Nephron (organoid): ENCODE measurements at regions not wholly inside any gene's neighbourhood (a gene's known extent, or its start where the extent isn't known, plus 50 kb on each side); places are given as distances from the start of the nearest gene placed in this dataset.
A peak's percentile ranks its signal among the peaks of the same experiment; 100 is the strongest.

Experiments used
- H3K27ac Mint-ChIP-seq, 3 experiments: 2 replicates each; pipeline ENCODE4 v1.8.0; 2020; ENCODE audit warnings: mixed read lengths in 3 of 3, mild to moderate bottlenecking in 2 of 3, moderate library complexity in 1 of 3
- H3K27me3 Mint-ChIP-seq: 2 replicates; pipeline ENCODE4 v1.8.0; 2021; ENCODE audit warnings: low read depth, mild to moderate bottlenecking, moderate library complexity, mixed read lengths
- H3K36me3 Mint-ChIP-seq: 2 replicates; pipeline ENCODE4 v1.8.0; 2020; ENCODE audit warnings: low read depth, mixed read lengths
- H3K4me1 Mint-ChIP-seq: 2 replicates; pipeline ENCODE4 v1.8.0; 2020; ENCODE audit warnings: mixed read lengths
- H3K4me3 Mint-ChIP-seq, 3 experiments: 2 replicates each; pipeline ENCODE4 v1.8.0; 2020; ENCODE audit warnings: mild to moderate bottlenecking in 3 of 3, mixed read lengths in 3 of 3, moderate library complexity in 2 of 3
- H3K9me3 Mint-ChIP-seq: 2 replicates; pipeline ENCODE4 v1.8.0; 2020; ENCODE audit warnings: mixed read lengths
- TF ChIP-seq, protein P1 (sequence below), 3 experiments: fragments of 200-600 bp; sonication (generic); IDR thresholded peaks; one replicate each; pipeline ENCODE4 v1.5.0; 2021; ENCODE audit warnings: antibody characterized with exemption in 3 of 3; ENCODE audit not compliant: unreplicated experiment in 3 of 3

GRCh38 chrX:38473701-38474100 is 87.6 kb upstream of the TSPAN7 start:
- H3K9me3 Mint-ChIP-seq: peaks cover 15% of the 10 kb centered on the region
- TF ChIP-seq, protein P1, sequence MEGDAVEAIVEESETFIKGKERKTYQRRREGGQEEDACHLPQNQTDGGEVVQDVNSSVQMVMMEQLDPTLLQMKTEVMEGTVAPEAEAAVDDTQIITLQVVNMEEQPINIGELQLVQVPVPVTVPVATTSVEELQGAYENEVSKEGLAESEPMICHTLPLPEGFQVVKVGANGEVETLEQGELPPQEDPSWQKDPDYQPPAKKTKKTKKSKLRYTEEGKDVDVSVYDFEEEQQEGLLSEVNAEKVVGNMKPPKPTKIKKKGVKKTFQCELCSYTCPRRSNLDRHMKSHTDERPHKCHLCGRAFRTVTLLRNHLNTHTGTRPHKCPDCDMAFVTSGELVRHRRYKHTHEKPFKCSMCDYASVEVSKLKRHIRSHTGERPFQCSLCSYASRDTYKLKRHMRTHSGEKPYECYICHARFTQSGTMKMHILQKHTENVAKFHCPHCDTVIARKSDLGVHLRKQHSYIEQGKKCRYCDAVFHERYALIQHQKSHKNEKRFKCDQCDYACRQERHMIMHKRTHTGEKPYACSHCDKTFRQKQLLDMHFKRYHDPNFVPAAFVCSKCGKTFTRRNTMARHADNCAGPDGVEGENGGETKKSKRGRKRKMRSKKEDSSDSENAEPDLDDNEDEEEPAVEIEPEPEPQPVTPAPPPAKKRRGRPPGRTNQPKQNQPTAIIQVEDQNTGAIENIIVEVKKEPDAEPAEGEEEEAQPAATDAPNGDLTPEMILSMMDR (IDR thresholded peaks at IDR 0.05; ENCODE audit: unreplicated experiment in 3 of 3): no peak
- H3K36me3 Mint-ChIP-seq: no peaks in the 10 kb centered on the region
- H3K27ac Mint-ChIP-seq: peak overlapping the region in 2 of 3 experiments; percentile 56 to 79
- H3K4me1 Mint-ChIP-seq: peaks cover 13% of the 10 kb centered on the region
- H3K27me3 Mint-ChIP-seq: no peaks in the 10 kb centered on the region
- no peak overlapping the region for H3K4me3 Mint-ChIP-seq

- Mint-ChIP-seq H3K4me1 (peaks cover 13% of the 10 kb centered on the region), H3K36me3 (no peaks in the 10 kb centered on the region), H3K27me3 (no peaks in the 10 kb centered on the region), H3K9me3 (peaks cover 18% of the 10 kb centered on the region), H3K4me3 (no peak overlapping the region), H3K27ac (no peak overlapping the region)
- TF ChIP-seq, protein P1 (IDR thresholded peaks at IDR 0.05; ENCODE audit: unreplicated experiment in 3 of 3): no peak
Measured at GRCh38 chrX:38474543-38474942, 86.8 kb upstream of the TSPAN7 start.

- H3K4me1 Mint-ChIP-seq: no peaks in the 10 kb centered on the region
- peaks cover 23% of the 10 kb centered on the region for H3K9me3 Mint-ChIP-seq
- no peak overlapping the region for H3K27ac Mint-ChIP-seq
- TF ChIP-seq, protein P1 (IDR thresholded peaks at IDR 0.05; ENCODE audit: unreplicated experiment in 3 of 3): no peak
- no peak overlapping the region for H3K4me3 Mint-ChIP-seq
- no peaks in the 10 kb centered on the region for H3K36me3 Mint-ChIP-seq
- no peaks in the 10 kb centered on the region for H3K27me3 Mint-ChIP-seq
Measured at GRCh38 chrX:38482183-38482582, 79.2 kb upstream of the TSPAN7 start.

- no peaks in the 10 kb centered on the region for H3K4me1 Mint-ChIP-seq
- no peaks in the 10 kb centered on the region for H3K27me3 Mint-ChIP-seq
- TF ChIP-seq, protein P1 (IDR thresholded peaks at IDR 0.05; ENCODE audit: unreplicated experiment in 3 of 3): no peak
- no peaks in the 10 kb centered on the region for H3K36me3 Mint-ChIP-seq
- no peak overlapping the region for H3K27ac Mint-ChIP-seq
- H3K4me3 Mint-ChIP-seq: no peak overlapping the region
- peaks cover 22% of the 10 kb centered on the region for H3K9me3 Mint-ChIP-seq
Measured at GRCh38 chrX:38484607-38485498, 76.5 kb upstream of the TSPAN7 start.

GRCh38 chrX:38489341-38489740 is 72.0 kb upstream of the TSPAN7 start:
- TF ChIP-seq, protein P1 (IDR thresholded peaks at IDR 0.05; ENCODE audit: unreplicated experiment in 3 of 3): no peak

More at GRCh38 chrX:38489341-38489740, 72.0 kb upstream of the TSPAN7 start:
- Mint-ChIP-seq H3K27ac (no peak overlapping the region), H3K9me3 (peaks cover 14% of the 10 kb centered on the region), H3K36me3 (no peaks in the 10 kb centered on the region), H3K4me3 (no peak overlapping the region), H3K4me1 (peaks cover 11% of the 10 kb centered on the region), H3K27me3 (no peaks in the 10 kb centered on the region)
